ENCODE measurements at regions not wholly inside any gene's neighbourhood (a gene's known extent, or its start where the extent isn't known, plus 50 kb on each side); places are given as distances from the start of the nearest gene placed in this dataset.

- TF ChIP-seq, protein P1, sequence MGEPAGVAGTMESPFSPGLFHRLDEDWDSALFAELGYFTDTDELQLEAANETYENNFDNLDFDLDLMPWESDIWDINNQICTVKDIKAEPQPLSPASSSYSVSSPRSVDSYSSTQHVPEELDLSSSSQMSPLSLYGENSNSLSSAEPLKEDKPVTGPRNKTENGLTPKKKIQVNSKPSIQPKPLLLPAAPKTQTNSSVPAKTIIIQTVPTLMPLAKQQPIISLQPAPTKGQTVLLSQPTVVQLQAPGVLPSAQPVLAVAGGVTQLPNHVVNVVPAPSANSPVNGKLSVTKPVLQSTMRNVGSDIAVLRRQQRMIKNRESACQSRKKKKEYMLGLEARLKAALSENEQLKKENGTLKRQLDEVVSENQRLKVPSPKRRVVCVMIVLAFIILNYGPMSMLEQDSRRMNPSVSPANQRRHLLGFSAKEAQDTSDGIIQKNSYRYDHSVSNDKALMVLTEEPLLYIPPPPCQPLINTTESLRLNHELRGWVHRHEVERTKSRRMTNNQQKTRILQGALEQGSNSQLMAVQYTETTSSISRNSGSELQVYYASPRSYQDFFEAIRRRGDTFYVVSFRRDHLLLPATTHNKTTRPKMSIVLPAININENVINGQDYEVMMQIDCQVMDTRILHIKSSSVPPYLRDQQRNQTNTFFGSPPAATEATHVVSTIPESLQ (CRISPR knock-in tag; IDR thresholded peaks at IDR 0.05) = no peak
- TF ChIP-seq, protein P2, sequence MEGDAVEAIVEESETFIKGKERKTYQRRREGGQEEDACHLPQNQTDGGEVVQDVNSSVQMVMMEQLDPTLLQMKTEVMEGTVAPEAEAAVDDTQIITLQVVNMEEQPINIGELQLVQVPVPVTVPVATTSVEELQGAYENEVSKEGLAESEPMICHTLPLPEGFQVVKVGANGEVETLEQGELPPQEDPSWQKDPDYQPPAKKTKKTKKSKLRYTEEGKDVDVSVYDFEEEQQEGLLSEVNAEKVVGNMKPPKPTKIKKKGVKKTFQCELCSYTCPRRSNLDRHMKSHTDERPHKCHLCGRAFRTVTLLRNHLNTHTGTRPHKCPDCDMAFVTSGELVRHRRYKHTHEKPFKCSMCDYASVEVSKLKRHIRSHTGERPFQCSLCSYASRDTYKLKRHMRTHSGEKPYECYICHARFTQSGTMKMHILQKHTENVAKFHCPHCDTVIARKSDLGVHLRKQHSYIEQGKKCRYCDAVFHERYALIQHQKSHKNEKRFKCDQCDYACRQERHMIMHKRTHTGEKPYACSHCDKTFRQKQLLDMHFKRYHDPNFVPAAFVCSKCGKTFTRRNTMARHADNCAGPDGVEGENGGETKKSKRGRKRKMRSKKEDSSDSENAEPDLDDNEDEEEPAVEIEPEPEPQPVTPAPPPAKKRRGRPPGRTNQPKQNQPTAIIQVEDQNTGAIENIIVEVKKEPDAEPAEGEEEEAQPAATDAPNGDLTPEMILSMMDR (IDR thresholded peaks at IDR 0.05) = no peak
- TF ChIP-seq TEAD4 (CRISPR knock-in tag; IDR thresholded peaks at IDR 0.05) (no peak), JUN (CRISPR knock-in tag; IDR thresholded peaks at IDR 0.05) (no peak), ZBTB21 (CRISPR knock-in tag; IDR thresholded peaks at IDR 0.05; ENCODE audit: borderline replicate concordance) (no peak)
These were observed 167.2 kb downstream of the KLF5 start for GRCh38 chr13:73225990-73226389.

Measured in WTC11 (cell line).